Spleen (tissue), 7 donors: ENCODE measurements at regions not wholly inside any gene's neighbourhood (a gene's known extent, or its start where the extent isn't known, plus 50 kb on each side); places are given as distances from the start of the nearest gene placed in this dataset.

Experiments used
- POLR2A ChIP-seq, 3 donors: fragments of 450-650 bp; IDR thresholded peaks; one replicate each; pipeline ENCODE4 v1.5.1; 2017; ENCODE audit warnings: antibody characterized with exemption in 3 of 3, mild to moderate bottlenecking in 1 of 3
- TF ChIP-seq, protein P1 (sequence below), 11 experiments: fragments of 200-600 bp in 7 of 11; fragments of 450-650 bp in 4 of 11; sonication (generic) in 4 of 11; IDR thresholded peaks in 8 of 11; conservative IDR thresholded peaks in 3 of 11; 1 replicate in 7 of 11; 2 replicates in 4 of 11; pipeline versions ENCODE4 v1.4.0 to v1.8.0; 2016 to 2021; ENCODE audit warnings: antibody characterized with exemption in 11 of 11, inconsistent platforms in 4 of 11, mild to moderate bottlenecking in 1 of 11
- donor health status: DM: no; HTN: no; CAD: no; lungs with moderate emphysema.
- donor health status: DM: no; HTN: no; CAD: no.
- donor health status: DM: no; HTN: no; CAD: no.

DNA sequence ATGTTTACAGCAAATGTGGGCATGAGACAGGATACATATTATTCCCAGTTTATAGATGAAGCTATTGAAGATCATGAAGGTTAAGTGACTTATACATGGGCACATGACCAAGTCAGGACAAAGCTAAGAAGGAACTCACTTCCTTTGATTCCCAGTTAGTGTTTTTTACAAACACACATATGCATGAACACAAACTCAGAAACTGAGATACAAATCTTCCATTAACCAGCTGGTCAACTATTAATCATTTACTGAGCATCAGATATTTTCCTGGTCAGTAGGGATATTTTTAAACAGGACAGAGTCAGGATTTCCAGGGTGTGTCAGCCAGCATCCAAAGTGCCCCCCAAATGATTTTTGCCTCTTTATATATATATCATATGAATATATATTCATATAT, 222.2 kb downstream of the OGFRL1 start:
- TF ChIP-seq POLR2A (IDR thresholded peaks at IDR 0.05) = no peak
- TF ChIP-seq, protein P1, sequence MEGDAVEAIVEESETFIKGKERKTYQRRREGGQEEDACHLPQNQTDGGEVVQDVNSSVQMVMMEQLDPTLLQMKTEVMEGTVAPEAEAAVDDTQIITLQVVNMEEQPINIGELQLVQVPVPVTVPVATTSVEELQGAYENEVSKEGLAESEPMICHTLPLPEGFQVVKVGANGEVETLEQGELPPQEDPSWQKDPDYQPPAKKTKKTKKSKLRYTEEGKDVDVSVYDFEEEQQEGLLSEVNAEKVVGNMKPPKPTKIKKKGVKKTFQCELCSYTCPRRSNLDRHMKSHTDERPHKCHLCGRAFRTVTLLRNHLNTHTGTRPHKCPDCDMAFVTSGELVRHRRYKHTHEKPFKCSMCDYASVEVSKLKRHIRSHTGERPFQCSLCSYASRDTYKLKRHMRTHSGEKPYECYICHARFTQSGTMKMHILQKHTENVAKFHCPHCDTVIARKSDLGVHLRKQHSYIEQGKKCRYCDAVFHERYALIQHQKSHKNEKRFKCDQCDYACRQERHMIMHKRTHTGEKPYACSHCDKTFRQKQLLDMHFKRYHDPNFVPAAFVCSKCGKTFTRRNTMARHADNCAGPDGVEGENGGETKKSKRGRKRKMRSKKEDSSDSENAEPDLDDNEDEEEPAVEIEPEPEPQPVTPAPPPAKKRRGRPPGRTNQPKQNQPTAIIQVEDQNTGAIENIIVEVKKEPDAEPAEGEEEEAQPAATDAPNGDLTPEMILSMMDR (IDR thresholded peaks at IDR 0.05 in 8 of 11, conservative IDR thresholded peaks at IDR 0.05 in 3 of 11) = no peak
